GM21515 (cell line): ENCODE measurements at regions not wholly inside any gene's neighbourhood (a gene's known extent, or its start where the extent isn't known, plus 50 kb on each side); places are given as distances from the start of the nearest gene placed in this dataset.
"Not testable (repeated sequence)": the region's sequence is repeated elsewhere in the genome, so short reads cannot be mapped to it uniquely, and the experiment has no call there.

ENCODE experiments used
- ATAC-seq: cut with Tn5 transposase; IDR thresholded peaks from one replicate; pipeline ENCODE4 v1.9.1; 2021; ENCODE audit not compliant: unreplicated experiment

- ATAC-seq, result not testable (repeated sequence)
These were observed 467.2 kb downstream of the EPHA7 start for GRCh38 chr6:92952111-92952510.

- no peak for ATAC-seq
These were observed 473.6 kb downstream of the EPHA7 start for GRCh38 chr6:92945799-92946198.

- no peak for ATAC-seq
These were observed 475.2 kb downstream of the EPHA7 start for GRCh38 chr6:92944132-92944531.

- no peak for ATAC-seq
These were observed 476.8 kb downstream of the EPHA7 start for GRCh38 chr6:92942549-92942948.

GRCh38 chr6:92934625-92935024 is 484.7 kb downstream of the EPHA7 start:
- ATAC-seq, result no peak

- no peak for ATAC-seq
These were observed 489.2 kb downstream of the EPHA7 start for GRCh38 chr6:92930171-92930570.

GRCh38 chr6:92922216-92922806 is 497.0 kb downstream of the EPHA7 start:
- no peak for ATAC-seq

GRCh38 chr6:92915466-92915865 is 503.9 kb downstream of the EPHA7 start:
- ATAC-seq, result no peak

- ATAC-seq, result no peak
These were observed 508.1 kb downstream of the EPHA7 start for GRCh38 chr6:92911301-92911700.

- no peak for ATAC-seq
These were observed 508.7 kb downstream of the EPHA7 start for GRCh38 chr6:92910646-92911045.

GRCh38 chr6:92906385-92906784 is 513.0 kb downstream of the EPHA7 start:
- no peak for ATAC-seq

GRCh38 chr6:92893741-92894140 is 525.6 kb downstream of the EPHA7 start:
- no peak for ATAC-seq

- ATAC-seq, result no peak
These were observed 526.7 kb downstream of the EPHA7 start for GRCh38 chr6:92892626-92893170.

- no peak for ATAC-seq
These were observed 531.0 kb downstream of the EPHA7 start for GRCh38 chr6:92888316-92888715.

- no peak for ATAC-seq
These were observed 531.5 kb downstream of the EPHA7 start for GRCh38 chr6:92887871-92888270.

- ATAC-seq, result no peak
These were observed 539.8 kb downstream of the EPHA7 start for GRCh38 chr6:92879526-92879925.

- ATAC-seq, result no peak
These were observed 554.3 kb downstream of the EPHA7 start for GRCh38 chr6:92864966-92865555.

GRCh38 chr6:92849636-92850035 is 569.7 kb downstream of the EPHA7 start:
- ATAC-seq, result no peak

- no peak for ATAC-seq
These were observed 570.5 kb downstream of the EPHA7 start for GRCh38 chr6:92848901-92849300.

GRCh38 chr6:92848459-92848858 is 570.9 kb downstream of the EPHA7 start:
- no peak for ATAC-seq

GRCh38 chr6:92847988-92848387 is 571.4 kb downstream of the EPHA7 start:
- no peak for ATAC-seq

GRCh38 chr6:92840246-92840930 is 579.0 kb downstream of the EPHA7 start:
- ATAC-seq, result no peak
